ENCODE measurements at regions not wholly inside any gene's neighbourhood (a gene's known extent, or its start where the extent isn't known, plus 50 kb on each side); places are given as distances from the start of the nearest gene placed in this dataset.

DNA sequence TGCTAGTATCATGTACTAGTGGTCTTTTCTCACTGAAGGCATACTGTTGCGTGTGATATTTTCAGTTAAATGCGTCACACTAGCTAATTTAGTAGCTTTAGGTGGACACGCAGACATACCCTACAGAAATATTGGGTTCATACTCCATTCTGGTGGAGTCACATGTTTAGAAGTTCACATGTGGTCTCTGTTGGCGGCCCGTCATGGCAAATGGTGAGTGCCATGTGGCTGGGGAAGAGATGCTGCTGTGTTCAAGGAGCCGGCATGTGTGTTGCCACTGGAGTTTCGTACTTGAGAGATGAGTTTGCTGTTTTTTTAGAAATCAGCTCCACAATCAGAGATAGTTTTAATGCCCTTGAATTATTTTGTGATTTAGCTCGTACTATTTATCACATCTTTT lies 454.6 kb downstream of the PCNX1 start:
- Histone ChIP-seq H3K23ac (ENCODE audit: low read depth, low read length) (0 out of 2 replicates have a peak overlapping the region, but pooled peaks have one; percentile 38), H2BK15ac (ENCODE audit: low read depth, low read length) (peak overlapping the region; percentile 33; the same call in 1 of the 3 replicates), H3K9me1 (ENCODE audit: insufficient read depth, low read length) (peaks cover 11% of the 10 kb centered on the region), H4K20me1 (ENCODE audit: insufficient read depth, low read length) (no peaks in the 10 kb centered on the region; the same call in 1 of the 2 replicates), H3K14ac (replicated peaks; ENCODE audit: low read depth, low read length) (peak overlapping the region; percentile 72), H4K8ac (ENCODE audit: low read depth in 2 of 2, low read length in 2 of 2) (peak overlapping the region; percentile 17 to 44; a peak in 1 of 4 replicates), H2BK20ac (ENCODE audit: low read depth, low read length) (no peak overlapping the region), H3K18ac (ENCODE audit: low read depth, low read length) (peak overlapping the region; percentile 11; the same call in 1 of the 2 replicates), H2BK5ac (ENCODE audit: low read depth, low read length, poor library complexity, severe bottlenecking) (peak overlapping the region; percentile 64), H2BK120ac (ENCODE audit: low read depth, low read length) (no peak overlapping the region), H3K4me2 (ENCODE audit: low read depth, low read length) (no peak overlapping the region), H3K4me3 (ENCODE audit: insufficient read depth, low read depth, low read length) (no peak overlapping the region), H2AK5ac (ENCODE audit: low read depth, low read length) (peak overlapping the region; percentile 50; the same call in 1 of the 2 replicates), H3K9me3 (ENCODE audit: control insufficient read depth, insufficient read depth, low read length) (no peaks in the 10 kb centered on the region), H3K9ac (ENCODE audit: low read depth, low read length) (no peak overlapping the region), H4K5ac (ENCODE audit: low read depth, low read length) (no peak overlapping the region; the same call in 1 of the 2 replicates), H3K27ac (ENCODE audit: insufficient read depth, low read length) (no peak overlapping the region), H2AK9ac (replicated peaks; ENCODE audit: low read depth, low read length, poor library complexity) (peak overlapping the region; percentile 17), H2AFZ (replicated peaks; ENCODE audit: low read length, poor library complexity) (no peak overlapping the region), H3K36me3 (ENCODE audit: control insufficient read depth, insufficient read depth, low read length) (no peaks in the 10 kb centered on the region), H4K91ac (ENCODE audit: insufficient read depth, low read depth, low read length) (no peak overlapping the region), H3K27me3 (ENCODE audit: control insufficient read depth, insufficient read depth, low read length) (no peaks in the 10 kb centered on the region), H3K4ac (ENCODE audit: low read depth, low read length) (peak overlapping the region; percentile 43; the same call in 1 of the 2 replicates), H3K56ac (ENCODE audit: extremely low read depth, insufficient read depth, low read length) (no peak overlapping the region), H3K79me1 (ENCODE audit: low read depth in 1 of 2, low read length in 2 of 2) (peaks cover 31 to 75% of the 10 kb centered on the region in 2 experiments), H3K4me1 (ENCODE audit: control insufficient read depth, insufficient read depth, low read length) (peaks cover 25% of the 10 kb centered on the region)
- no CpG with 5 or more reads among the region's 8 CpGs for WGBS, 2 experiments (ENCODE audit: extremely low coverage in 2 of 2, insufficient read length in 1 of 2)
- POLR2A ChIA-PET (ENCODE audit: unreplicated experiment), result no interaction called here
- BruUV-seq (replicated peaks), result no TSS peak
- TF ChIP-seq, protein P1, sequence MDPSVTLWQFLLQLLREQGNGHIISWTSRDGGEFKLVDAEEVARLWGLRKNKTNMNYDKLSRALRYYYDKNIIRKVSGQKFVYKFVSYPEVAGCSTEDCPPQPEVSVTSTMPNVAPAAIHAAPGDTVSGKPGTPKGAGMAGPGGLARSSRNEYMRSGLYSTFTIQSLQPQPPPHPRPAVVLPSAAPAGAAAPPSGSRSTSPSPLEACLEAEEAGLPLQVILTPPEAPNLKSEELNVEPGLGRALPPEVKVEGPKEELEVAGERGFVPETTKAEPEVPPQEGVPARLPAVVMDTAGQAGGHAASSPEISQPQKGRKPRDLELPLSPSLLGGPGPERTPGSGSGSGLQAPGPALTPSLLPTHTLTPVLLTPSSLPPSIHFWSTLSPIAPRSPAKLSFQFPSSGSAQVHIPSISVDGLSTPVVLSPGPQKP (IDR thresholded peaks at IDR 0.05; ENCODE audit: borderline replicate concordance, low read depth, low read length), result no peak
- TF ChIP-seq FOS (IDR thresholded peaks at IDR 0.05; ENCODE audit: low read depth, low read length), result no peak
- TF ChIP-seq, protein P2, sequence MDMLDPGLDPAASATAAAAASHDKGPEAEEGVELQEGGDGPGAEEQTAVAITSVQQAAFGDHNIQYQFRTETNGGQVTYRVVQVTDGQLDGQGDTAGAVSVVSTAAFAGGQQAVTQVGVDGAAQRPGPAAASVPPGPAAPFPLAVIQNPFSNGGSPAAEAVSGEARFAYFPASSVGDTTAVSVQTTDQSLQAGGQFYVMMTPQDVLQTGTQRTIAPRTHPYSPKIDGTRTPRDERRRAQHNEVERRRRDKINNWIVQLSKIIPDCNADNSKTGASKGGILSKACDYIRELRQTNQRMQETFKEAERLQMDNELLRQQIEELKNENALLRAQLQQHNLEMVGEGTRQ (IDR thresholded peaks at IDR 0.05; ENCODE audit: low read depth, low read length), result no peak
- no peak for TF ChIP-seq CHD1 (IDR thresholded peaks at IDR 0.05; ENCODE audit: low read depth, low read length)
- no peak for TF ChIP-seq CEBPB (IDR thresholded peaks at IDR 0.05; ENCODE audit: low read depth, low read length)
- TF ChIP-seq RCOR1 (IDR thresholded peaks at IDR 0.05; ENCODE audit: insufficient replicate concordance, low read length), result no peak
- TF ChIP-seq POLR2A (IDR thresholded peaks at IDR 0.05; ENCODE audit: low read depth, low read length), result no peak
- TF ChIP-seq NFE2L2 (IDR thresholded peaks at IDR 0.05; ENCODE audit: low read depth, low read length), result no peak
- no peak for TF ChIP-seq SMC3 (IDR thresholded peaks at IDR 0.05; ENCODE audit: low read depth, low read length)
- TF ChIP-seq MXI1 (IDR thresholded peaks at IDR 0.05; ENCODE audit: borderline replicate concordance, low read depth, low read length), result no peak
- in situ Hi-C loops (cut with MboI; ENCODE audit: low sequenced_read_pairs), result no loop called here
- ATAC-seq (ENCODE audit: low read depth) (no peak), DNase-seq (no peak)
- dilution Hi-C loops (cut with HindIII; ENCODE audit: low sequenced_read_pairs, unreplicated experiment), result no loop called here
- intact Hi-C loops (cut with micrococcal nuclease), result no loop called here
- CTCF ChIA-PET, result no interaction called here
